ENCODE measurements at regions not wholly inside any gene's neighbourhood (a gene's known extent, or its start where the extent isn't known, plus 50 kb on each side); places are given as distances from the start of the nearest gene placed in this dataset.

DNA sequence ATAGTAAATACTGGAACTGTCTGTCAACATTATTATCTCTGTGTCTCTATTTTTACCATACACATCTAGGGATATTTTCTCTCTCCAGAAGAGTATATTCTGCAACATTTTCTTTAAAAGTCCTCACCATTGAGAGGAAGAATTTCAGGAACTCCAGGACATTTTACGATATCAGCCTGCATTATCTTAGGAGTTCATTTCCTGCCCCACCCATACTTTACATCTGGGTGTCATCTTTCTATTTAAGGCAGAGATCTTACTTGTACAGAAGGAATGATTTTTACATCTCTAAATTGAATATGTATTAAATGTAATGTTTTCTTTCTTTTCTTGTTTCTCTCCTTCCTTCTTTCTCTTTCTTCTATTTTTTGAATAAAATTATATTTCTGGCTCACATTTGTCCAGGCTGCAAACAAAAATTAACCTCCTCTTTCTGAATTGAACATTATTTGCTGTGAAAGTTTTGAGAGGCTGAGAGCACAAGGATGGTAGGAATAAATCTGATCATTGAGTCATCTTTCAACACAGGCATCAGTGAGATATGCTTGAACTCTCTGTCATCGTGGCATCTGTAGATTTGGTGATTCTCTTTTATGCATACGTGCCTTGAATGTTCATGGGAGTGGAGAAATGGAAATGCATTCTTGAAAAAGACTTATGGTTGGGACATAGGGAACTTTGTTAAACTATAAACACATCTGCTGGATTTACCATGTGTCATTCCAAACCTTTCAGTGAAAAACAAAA lies 753.6 kb downstream of the SLC16A7 start:
- H3K23me2 ChIP-seq (ENCODE audit: low read depth, low read length): no peaks in the 10 kb centered on the region
- FAIRE-seq: no peak
- 59% methylated on average over 3 of the region's 3 CpGs; no CpG with 5 or more reads in 1 of the 2 experiments for WGBS, 2 experiments (ENCODE audit: extremely low coverage in 1 of 2, insufficient coverage in 1 of 2, insufficient read length in 1 of 2, insufficient replicate concordance in 2 of 2, low coverage in 1 of 2, low lambda C conversion rate in 2 of 2, missing lambda C conversion rate in 1 of 2)

More for the DNA sequence above, 753.6 kb downstream of the SLC16A7 start:
- no peak overlapping the region for H2BK120ac ChIP-seq (replicated peaks; ENCODE audit: low read depth, low read length)
- no peak overlapping the region for H3K56ac ChIP-seq (replicated peaks; ENCODE audit: insufficient read length, low read depth, low read length)
- H4K5ac ChIP-seq (ENCODE audit: insufficient read length, low read depth, low read length): no peak overlapping the region
- H2BK5ac ChIP-seq (ENCODE audit: low read depth, low read length): no peak overlapping the region
- no peak overlapping the region for H2BK12ac ChIP-seq (ENCODE audit: low read depth, low read length)
- no peak overlapping the region for H3K18ac ChIP-seq (ENCODE audit: extremely low read depth, low read length)
- H4K91ac ChIP-seq (replicated peaks; ENCODE audit: insufficient read length, low read length): no peak overlapping the region
- no peak overlapping the region for H3K4me2 ChIP-seq (ENCODE audit: insufficient read depth in 1 of 2, low read depth in 2 of 2, low read length in 2 of 2)
- H2AK5ac ChIP-seq (ENCODE audit: low read depth, low read length): no peak overlapping the region
- H4K20me1 ChIP-seq (replicated peaks in 1 of 2; ENCODE audit: control insufficient read depth in 1 of 2, insufficient read depth in 2 of 2, low read length in 2 of 2): no peaks in the 10 kb centered on the region
- ChIA-PET CTCF (ENCODE audit: partially characterized antibody) (no interaction called here), POLR2A (ENCODE audit: partially characterized antibody) (no interaction called here)
- no peak overlapping the region for H2BK15ac ChIP-seq (ENCODE audit: low read length)
- no peak overlapping the region for H3K4ac ChIP-seq (replicated peaks; ENCODE audit: insufficient read length, low read depth, low read length)
- H3K14ac ChIP-seq (ENCODE audit: insufficient read length): no peak overlapping the region
- H3K27ac ChIP-seq (ENCODE audit: low read depth, low read length): no peak overlapping the region
- H4K8ac ChIP-seq (ENCODE audit: extremely low read depth, insufficient read depth, low read length): no peak overlapping the region
- H2AFZ ChIP-seq (ENCODE audit: low read length): no peak overlapping the region
- no peak for DNase-seq (ENCODE audit: low read depth in 1 of 2, low spot score in 2 of 2)
- no peak overlapping the region for H3K9ac ChIP-seq (replicated peaks in 1 of 4; ENCODE audit: extremely low read depth in 1 of 4, low read depth in 3 of 4, low read length in 3 of 4)
- TF ChIP-seq MAFK (IDR thresholded peaks at IDR 0.05; ENCODE audit: low read depth, low read length) (no peak), TAF7 (optimal IDR thresholded peaks at IDR 0.05; ENCODE audit: borderline replicate concordance, low read depth, low read length) (no peak), SP1 (IDR thresholded peaks at IDR 0.05; ENCODE audit: low read depth, low read length) (no peak), KDM5A (IDR thresholded peaks at IDR 0.05; ENCODE audit: low read length) (no peak), EZH2 (IDR thresholded peaks at IDR 0.05; ENCODE audit: low read depth, low read length, severe bottlenecking) (no peak), TCF12 (IDR thresholded peaks at IDR 0.05; ENCODE audit: low read depth, low read length) (no peak), BCL11A (IDR thresholded peaks at IDR 0.05; ENCODE audit: low read depth in 2 of 2, low read length in 2 of 2) (no peak), SAP30 (IDR thresholded peaks at IDR 0.05; ENCODE audit: insufficient read depth, insufficient replicate concordance, low read length) (no peak)
- TF ChIP-seq, protein P1, sequence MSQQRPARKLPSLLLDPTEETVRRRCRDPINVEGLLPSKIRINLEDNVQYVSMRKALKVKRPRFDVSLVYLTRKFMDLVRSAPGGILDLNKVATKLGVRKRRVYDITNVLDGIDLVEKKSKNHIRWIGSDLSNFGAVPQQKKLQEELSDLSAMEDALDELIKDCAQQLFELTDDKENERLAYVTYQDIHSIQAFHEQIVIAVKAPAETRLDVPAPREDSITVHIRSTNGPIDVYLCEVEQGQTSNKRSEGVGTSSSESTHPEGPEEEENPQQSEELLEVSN (IDR thresholded peaks at IDR 0.05): no peak
- no peaks in the 10 kb centered on the region for H3K79me1 ChIP-seq (ENCODE audit: low read depth, low read length)
- no peaks in the 10 kb centered on the region for H3K4me1 ChIP-seq (replicated peaks in 1 of 4; ENCODE audit: control insufficient read depth in 3 of 4, insufficient read depth in 4 of 4, low read length in 3 of 4)
- H3K9me3 ChIP-seq (ENCODE audit: insufficient read depth in 2 of 2, low read depth in 1 of 2, low read length in 1 of 2): no peaks in the 10 kb centered on the region
- no peak overlapping the region for H3K23ac ChIP-seq (ENCODE audit: insufficient read length)
- H3K27me3 ChIP-seq (replicated peaks in 1 of 4; ENCODE audit: control insufficient read depth in 3 of 4, extremely low read depth in 1 of 4, insufficient read depth in 3 of 4, low read length in 3 of 4): no peaks in the 10 kb centered on the region
- H3K36me3 ChIP-seq (ENCODE audit: control insufficient read depth in 2 of 4, insufficient read depth in 4 of 4, low read length in 3 of 4): no peaks in the 10 kb centered on the region
- no peak overlapping the region for H2BK20ac ChIP-seq (ENCODE audit: low read length)
- H3K79me2 ChIP-seq (ENCODE audit: control insufficient read depth in 1 of 2, insufficient read depth in 2 of 2, low read length in 2 of 2): no peaks in the 10 kb centered on the region
- H3K4me3 ChIP-seq (ENCODE audit: extremely low read depth in 1 of 4, insufficient read depth in 2 of 4, low read depth in 3 of 4, low read length in 4 of 4): no peak overlapping the region
